HG03460 (cell line): ENCODE measurements at regions not wholly inside any gene's neighbourhood (a gene's known extent, or its start where the extent isn't known, plus 50 kb on each side); places are given as distances from the start of the nearest gene placed in this dataset.

ENCODE experiments used
- ATAC-seq: cut with Tn5 transposase; IDR thresholded peaks from one replicate; pipeline ENCODE4 v1.9.1; 2021; ENCODE audit not compliant: unreplicated experiment

DNA sequence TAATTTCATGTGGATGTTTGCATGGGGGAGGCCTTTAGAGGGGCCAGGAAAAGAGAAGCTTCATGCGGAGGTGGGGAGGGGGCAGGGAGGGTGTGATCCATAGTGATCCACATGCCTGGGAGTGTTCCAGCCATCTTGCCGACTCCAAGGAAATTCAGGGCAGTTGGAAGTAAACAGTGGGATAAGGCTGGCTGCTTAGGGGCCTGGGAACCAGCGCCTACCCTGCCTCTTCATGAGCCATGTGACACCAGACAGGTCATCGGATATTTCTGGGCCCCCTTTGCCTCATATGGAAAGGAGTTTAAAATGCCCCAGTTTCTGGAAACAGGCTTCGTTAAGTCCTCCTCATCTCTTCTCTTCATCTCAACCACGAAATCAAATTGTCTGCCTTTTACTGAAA is 983.2 kb downstream of the BCL11B start:
- ATAC-seq, result no peak

GRCh38 chr14:98290596-98290995 is 981.4 kb downstream of the BCL11B start:
- ATAC-seq, result no peak

DNA sequence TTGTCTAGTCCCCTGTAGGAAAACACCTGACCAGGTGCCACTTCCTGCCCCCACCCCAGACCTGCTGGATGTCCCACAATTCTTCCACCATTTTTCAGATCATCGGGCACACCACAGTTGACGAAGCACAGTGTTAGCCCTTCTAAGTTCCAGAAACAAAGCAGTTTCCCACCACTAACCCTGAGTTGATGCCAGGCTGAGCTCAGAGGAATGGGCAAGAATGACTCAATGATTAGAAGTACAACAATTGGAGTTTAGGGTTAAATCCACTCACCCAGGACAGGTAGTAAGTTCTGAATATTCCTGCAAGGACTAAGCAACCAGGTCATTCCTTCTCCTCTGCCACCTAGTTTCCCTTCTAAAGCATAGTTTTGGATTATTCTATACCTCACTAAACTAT is 979.8 kb downstream of the BCL11B start:
- ATAC-seq, result no peak

DNA sequence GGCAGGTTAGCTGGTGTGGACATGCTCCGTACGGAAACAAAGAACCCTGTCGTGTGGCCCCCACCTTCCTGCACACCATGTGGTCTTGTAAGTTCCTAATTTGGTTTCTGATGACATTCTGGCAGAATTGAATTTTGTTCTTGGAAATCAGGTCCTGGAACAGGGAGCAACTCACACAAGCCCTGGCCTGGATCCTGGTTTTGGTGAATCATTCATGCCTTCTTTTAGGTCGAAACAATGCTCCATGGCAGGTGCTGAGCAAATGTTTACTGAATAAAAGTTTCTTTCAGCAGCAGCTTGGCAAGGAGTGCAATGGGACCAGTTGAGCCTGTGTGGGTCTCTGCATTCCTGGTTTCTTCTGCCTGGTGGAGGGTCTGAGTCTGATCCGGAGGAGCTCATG is 978.4 kb downstream of the BCL11B start:
- ATAC-seq, result no peak

GRCh38 chr14:98296895-98297294 is 975.1 kb downstream of the BCL11B start:
- no peak for ATAC-seq

DNA sequence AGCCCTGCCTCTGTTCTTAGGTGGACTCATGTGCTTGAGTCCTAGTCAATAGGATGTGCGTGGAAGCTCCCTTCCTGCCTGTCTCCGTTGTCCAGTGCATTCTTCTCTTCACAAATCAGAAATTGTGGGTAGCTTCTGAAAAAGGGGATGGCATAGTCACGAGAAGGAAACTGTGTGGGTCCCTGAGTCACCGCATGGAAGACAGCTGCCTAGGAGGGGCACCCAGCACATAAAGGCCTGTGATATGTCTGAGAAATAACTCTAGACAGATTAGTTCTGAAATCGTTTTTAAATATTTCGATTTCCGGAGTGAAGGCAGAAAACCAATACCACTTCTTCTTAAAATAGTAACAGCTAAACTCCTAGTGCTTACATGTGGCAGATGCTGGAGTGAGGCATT is 974.4 kb downstream of the BCL11B start:
- ATAC-seq, result no peak

DNA sequence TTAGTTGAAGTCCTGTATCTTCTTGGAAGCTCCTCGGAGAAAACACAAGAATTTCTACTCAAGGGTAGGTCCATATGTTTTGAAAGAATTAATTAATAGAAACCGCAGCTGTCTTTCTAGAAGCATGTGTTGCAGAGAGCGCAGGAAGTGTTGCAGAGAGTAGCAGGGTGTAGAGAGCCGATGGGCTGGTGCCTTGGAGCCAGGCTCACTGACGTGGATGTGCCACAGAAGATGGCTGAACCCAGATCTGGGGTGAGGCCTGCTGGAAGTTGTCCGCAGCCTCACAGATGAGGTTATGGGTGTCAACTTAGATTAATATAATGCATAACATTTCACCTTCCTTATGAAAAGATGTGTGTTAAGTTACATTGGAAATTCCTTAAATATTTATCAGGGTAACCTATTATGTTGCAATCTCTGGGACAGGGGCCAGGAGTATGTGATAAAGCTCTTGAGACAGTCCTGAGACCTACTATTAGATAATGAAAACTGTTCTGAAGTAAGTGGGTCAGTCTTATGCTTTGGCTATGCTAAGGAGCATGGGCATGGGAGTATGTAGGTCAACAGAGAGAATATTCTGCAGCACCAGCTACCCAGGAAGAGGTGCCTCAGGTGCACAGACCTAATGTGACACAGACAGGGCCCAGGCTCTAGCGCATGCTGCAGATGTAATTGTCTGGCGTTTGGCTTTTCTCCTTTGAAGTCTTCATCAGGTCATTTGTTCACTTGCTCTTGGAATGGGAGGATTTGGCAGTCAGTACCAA is 973.3 kb downstream of the BCL11B start:
- ATAC-seq, result no peak

DNA sequence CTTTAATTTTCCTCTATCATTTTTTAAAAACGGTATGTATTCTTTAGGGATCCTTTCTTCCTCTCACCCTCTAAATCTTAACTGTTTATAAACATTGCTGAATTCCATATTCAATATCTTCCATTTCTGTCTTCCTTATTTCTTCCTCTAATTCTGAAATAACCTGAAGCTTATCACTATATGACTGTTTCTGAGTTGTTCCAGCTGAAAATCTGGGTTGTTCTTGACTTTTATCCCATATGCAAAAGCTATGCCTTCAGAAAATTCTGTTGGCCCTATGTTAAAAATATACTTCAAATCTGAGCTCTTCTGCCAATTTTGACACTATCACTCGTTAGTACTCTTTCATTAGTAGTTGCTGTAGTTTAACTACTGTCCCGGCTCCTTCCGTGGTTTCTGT is 970.3 kb downstream of the BCL11B start:
- ATAC-seq, result no peak

DNA sequence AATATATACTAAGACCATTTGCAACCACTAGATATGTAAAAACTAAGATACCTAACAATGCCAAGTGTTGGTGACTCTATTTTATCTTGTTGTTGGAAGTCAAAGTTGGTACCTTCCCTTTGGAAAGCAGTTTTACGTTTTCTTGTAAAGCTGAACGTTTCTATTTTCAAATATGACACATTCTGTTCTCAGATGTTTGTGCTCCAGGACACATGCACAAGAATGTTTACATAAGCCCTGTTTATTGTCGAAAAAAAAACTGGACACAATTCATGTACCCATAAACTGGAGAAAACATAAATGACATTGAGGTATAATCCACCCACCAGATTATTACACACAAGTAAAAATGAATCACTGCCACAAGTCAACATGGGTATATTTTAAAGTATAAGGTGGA is 967.4 kb downstream of the BCL11B start:
- no peak for ATAC-seq

GRCh38 chr14:98309591-98309990 is 962.4 kb downstream of the BCL11B start:
- ATAC-seq, result no peak

DNA sequence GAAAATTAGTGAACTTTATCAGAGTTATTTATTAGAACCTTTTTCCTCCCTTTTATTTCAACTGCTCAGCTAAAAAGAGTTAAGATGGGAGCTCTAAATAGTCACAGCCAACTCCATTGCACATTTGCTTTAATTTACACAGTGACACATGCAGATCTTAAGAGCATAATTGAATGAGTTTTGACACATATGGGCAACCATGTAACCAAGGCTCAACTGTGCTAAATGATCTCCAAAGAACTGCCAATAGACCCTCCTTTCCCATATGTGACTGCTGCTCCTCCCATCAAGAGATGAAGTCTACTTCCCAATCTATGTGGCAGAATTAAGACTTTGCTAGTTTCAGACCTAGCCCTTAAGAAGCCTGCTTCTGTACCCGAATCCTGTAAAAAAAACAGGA is 960.0 kb downstream of the BCL11B start:
- no peak for ATAC-seq

GRCh38 chr14:98321841-98322240 is 950.2 kb downstream of the BCL11B start:
- no peak for ATAC-seq

- no peak for ATAC-seq
These were observed 948.2 kb downstream of the BCL11B start for GRCh38 chr14:98323836-98324235.

DNA sequence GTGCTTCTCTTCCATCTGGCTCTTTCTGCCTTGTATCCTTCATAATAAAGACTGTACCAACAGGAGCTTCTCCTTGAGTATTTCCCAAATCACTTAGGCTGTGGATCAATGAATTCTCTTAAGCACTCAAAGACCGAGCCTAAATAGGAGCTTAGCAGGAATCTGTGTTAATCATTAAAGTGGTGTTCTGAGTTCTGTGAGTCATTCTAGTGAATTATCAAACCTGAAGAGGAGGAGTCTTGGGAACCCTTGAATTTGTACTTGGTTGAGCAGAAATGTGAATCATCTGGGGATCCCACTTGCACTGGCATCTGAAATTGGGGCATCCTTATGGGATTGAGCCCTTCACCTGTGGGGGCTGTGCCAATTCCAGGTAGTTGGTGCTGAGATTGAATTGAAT is 946.2 kb downstream of the BCL11B start:
- ATAC-seq, result no peak

- ATAC-seq, result no peak
These were observed 943.5 kb downstream of the BCL11B start for GRCh38 chr14:98328496-98328895.

GRCh38 chr14:98334186-98334585 is 937.8 kb downstream of the BCL11B start:
- ATAC-seq, result no peak

GRCh38 chr14:98341211-98341610 is 930.8 kb downstream of the BCL11B start:
- no peak for ATAC-seq

GRCh38 chr14:98345161-98345560 is 926.8 kb downstream of the BCL11B start:
- ATAC-seq, result no peak

DNA sequence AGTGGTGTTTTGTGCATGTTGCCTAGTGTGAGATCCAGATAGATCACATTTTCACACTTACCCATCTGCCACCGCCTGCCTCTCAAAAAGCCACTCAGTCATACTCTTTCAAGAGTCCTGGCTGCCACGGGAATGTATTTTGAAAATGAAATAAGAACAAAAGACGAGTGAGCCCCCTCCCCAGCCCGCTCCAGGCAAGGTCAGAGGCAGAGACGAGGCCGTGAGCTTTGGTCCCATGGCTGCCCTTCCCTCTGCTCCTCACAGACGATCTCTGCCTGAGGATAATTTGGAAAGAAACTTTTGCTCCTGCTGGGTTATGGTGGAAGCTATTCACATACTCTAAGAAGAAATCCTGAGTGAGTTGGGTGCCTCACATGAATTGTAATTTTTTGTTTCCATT is 924.3 kb downstream of the BCL11B start:
- ATAC-seq, result no peak

GRCh38 chr14:98348505-98348904 is 923.5 kb downstream of the BCL11B start:
- no peak for ATAC-seq

DNA sequence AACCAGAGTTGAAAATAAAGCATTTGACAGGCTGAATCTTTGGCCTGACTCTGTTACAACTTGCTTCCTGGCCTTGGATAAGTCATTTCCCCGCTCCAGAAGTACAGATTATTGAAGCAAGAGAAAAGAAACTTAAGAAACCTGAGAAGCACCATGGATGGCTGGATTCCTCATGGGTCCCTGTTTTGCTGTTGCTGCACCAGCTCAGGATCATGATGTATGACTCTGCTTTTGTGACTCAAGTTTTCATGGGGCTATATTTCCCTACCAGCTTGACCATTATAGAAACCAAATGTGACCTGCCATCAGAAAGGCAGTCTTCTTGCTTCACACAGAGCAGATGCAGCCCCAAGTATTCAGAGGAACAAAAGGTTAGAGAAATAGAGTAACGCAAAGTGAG is 921.8 kb downstream of the BCL11B start:
- no peak for ATAC-seq

DNA sequence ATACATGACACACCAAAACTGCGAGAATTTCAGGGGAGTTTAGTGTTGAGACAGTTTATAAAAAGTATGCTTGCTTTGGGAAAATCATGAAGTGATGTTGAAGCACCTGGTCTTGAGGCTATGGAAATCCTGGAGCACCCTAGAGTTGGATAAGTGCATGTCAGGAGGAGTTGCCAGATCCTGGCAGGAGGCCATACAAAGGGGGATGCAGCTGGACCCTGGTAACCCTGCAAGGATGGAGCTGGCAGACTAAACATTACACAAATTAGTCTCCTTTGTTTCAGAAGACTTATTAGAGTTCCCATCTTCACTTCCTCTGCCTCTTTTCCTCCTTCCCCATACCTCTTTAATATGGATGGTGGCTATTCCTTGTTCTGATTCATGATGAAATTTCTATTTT is 907.0 kb downstream of the BCL11B start:
- ATAC-seq, result no peak

DNA sequence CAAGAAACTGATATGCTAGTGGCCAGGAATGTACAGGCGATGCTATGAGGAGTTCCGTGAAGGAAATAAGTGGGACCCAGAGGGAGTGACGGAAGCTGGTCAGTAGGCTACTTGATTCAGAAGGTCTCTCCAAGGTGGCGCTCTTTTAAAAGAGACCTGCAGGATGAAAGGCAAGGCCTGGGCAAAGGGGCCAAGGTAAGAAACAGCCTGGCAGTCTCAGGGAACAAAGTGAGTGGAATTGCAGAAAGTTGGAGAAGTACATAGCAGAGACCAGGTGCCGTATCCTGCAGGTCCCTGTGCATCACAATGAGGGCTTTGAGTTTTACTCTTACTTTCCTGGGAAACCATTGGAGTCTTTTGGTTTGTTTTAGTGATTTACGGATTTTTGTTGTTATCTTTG is 905.6 kb downstream of the BCL11B start:
- ATAC-seq, result no peak
